Jurkat, Clone E6-1 (cell line): ENCODE measurements at regions not wholly inside any gene's neighbourhood (a gene's known extent, or its start where the extent isn't known, plus 50 kb on each side); places are given as distances from the start of the nearest gene placed in this dataset.

Experiments
- DNase-seq: peaks from one replicate; pipeline ENCODE4 v3.0.0-alpha.2; 2011; ENCODE audit warnings: low read depth, low spot score
- H3K4me3 ChIP-seq: 2 replicates; pipeline ENCODE4 v1.5.1; 2011; ENCODE audit warnings: mild to moderate bottlenecking, low read length, control low read depth, moderate library complexity

GRCh38 chr6:113306552-113307145 lies 550.5 kb upstream of the MARCKS start:
- H3K4me3 ChIP-seq: no peak overlapping the region
- DNase-seq: peak; percentile 14

GRCh38 chr6:113308266-113308665 lies 548.9 kb upstream of the MARCKS start:
- no peak overlapping the region for H3K4me3 ChIP-seq
- DNase-seq: no peak

GRCh38 chr6:113313841-113314240 lies 543.3 kb upstream of the MARCKS start:
- DNase-seq: no peak
- H3K4me3 ChIP-seq: no peak overlapping the region

- no peak for DNase-seq
- H3K4me3 ChIP-seq: no peak overlapping the region
Measured at GRCh38 chr6:113315165-113315564, 542.0 kb upstream of the MARCKS start.

- DNase-seq: no peak
- no peak overlapping the region for H3K4me3 ChIP-seq
Measured at GRCh38 chr6:113315879-113316278, 541.3 kb upstream of the MARCKS start.

- no peak for DNase-seq
Measured at GRCh38 chr6:113317442-113317841, 539.7 kb upstream of the MARCKS start.

GRCh38 chr6:113317891-113318574 lies 539.1 kb upstream of the MARCKS start:
- no peak for DNase-seq
- no peak overlapping the region for H3K4me3 ChIP-seq

More at GRCh38 chr6:113317442-113317841, 539.7 kb upstream of the MARCKS start:
- H3K4me3 ChIP-seq: no peak overlapping the region

- H3K4me3 ChIP-seq: no peak overlapping the region
- no peak for DNase-seq
Measured at GRCh38 chr6:113318575-113318917, 538.6 kb upstream of the MARCKS start.

- no peak for DNase-seq
- H3K4me3 ChIP-seq: no peak overlapping the region
Measured at GRCh38 chr6:113320653-113321052, 536.5 kb upstream of the MARCKS start.

GRCh38 chr6:113326781-113327180 lies 530.4 kb upstream of the MARCKS start:
- no peak for DNase-seq
- H3K4me3 ChIP-seq: no peak overlapping the region

GRCh38 chr6:113328886-113329381 lies 528.2 kb upstream of the MARCKS start:
- DNase-seq: no peak
- H3K4me3 ChIP-seq: no peak overlapping the region

GRCh38 chr6:113329942-113330635 lies 527.1 kb upstream of the MARCKS start:
- no peak overlapping the region for H3K4me3 ChIP-seq
- DNase-seq: no peak

- no peak for DNase-seq
- no peak overlapping the region for H3K4me3 ChIP-seq
Measured at GRCh38 chr6:113330636-113330946, 526.6 kb upstream of the MARCKS start.

- H3K4me3 ChIP-seq: no peak overlapping the region
- no peak for DNase-seq
Measured at GRCh38 chr6:113331021-113331420, 526.1 kb upstream of the MARCKS start.

GRCh38 chr6:113338644-113339043 lies 518.5 kb upstream of the MARCKS start:
- H3K4me3 ChIP-seq: no peak overlapping the region
- no peak for DNase-seq

- DNase-seq: no peak
- H3K4me3 ChIP-seq: no peak overlapping the region
Measured at GRCh38 chr6:113339209-113339608, 517.9 kb upstream of the MARCKS start.

GRCh38 chr6:113340371-113340770 lies 516.8 kb upstream of the MARCKS start:
- H3K4me3 ChIP-seq: no peak overlapping the region
- DNase-seq: no peak

- DNase-seq: no peak
- H3K4me3 ChIP-seq: no peak overlapping the region
Measured at GRCh38 chr6:113343940-113344339, 513.2 kb upstream of the MARCKS start.

GRCh38 chr6:113344969-113345368 lies 512.2 kb upstream of the MARCKS start:
- no peak overlapping the region for H3K4me3 ChIP-seq
- DNase-seq: no peak

GRCh38 chr6:113347436-113347835 lies 509.7 kb upstream of the MARCKS start:
- H3K4me3 ChIP-seq: no peak overlapping the region
- DNase-seq: no peak

- H3K4me3 ChIP-seq: no peak overlapping the region
- DNase-seq: no peak
Measured at GRCh38 chr6:113350461-113350860, 506.7 kb upstream of the MARCKS start.
